ENCODE measurements at regions not wholly inside any gene's neighbourhood (a gene's known extent, or its start where the extent isn't known, plus 50 kb on each side); places are given as distances from the start of the nearest gene placed in this dataset.
"Not testable (repeated sequence)": the region's sequence is repeated elsewhere in the genome, so short reads cannot be mapped to it uniquely, and the experiment has no call there.

GRCh38 chr3:94799420-94800060 lies 736.7 kb downstream of the NSUN3 start:
- DNase-seq (ENCODE audit: low read depth, low spot score), result no peak

GRCh38 chr3:94811836-94812235 lies 749.0 kb downstream of the NSUN3 start:
- DNase-seq (ENCODE audit: low read depth, low spot score), result no peak

- DNase-seq (ENCODE audit: low read depth, low spot score), result no peak
These were observed 758.4 kb downstream of the NSUN3 start for GRCh38 chr3:94821241-94821640.

- no peak for DNase-seq (ENCODE audit: low read depth, low spot score)
These were observed 759.4 kb downstream of the NSUN3 start for GRCh38 chr3:94822298-94822697.

- DNase-seq (ENCODE audit: low read depth, low spot score), result not testable (repeated sequence)
These were observed 783.4 kb downstream of the NSUN3 start for GRCh38 chr3:94846251-94846650.

GRCh38 chr3:94862703-94863102 lies 799.8 kb downstream of the NSUN3 start:
- DNase-seq (ENCODE audit: low read depth, low spot score), result no peak

GRCh38 chr3:94869059-94869547 lies 806.2 kb downstream of the NSUN3 start:
- DNase-seq (ENCODE audit: low read depth, low spot score), result no peak

- no peak for DNase-seq (ENCODE audit: low read depth, low spot score)
These were observed 810.9 kb downstream of the NSUN3 start for GRCh38 chr3:94873751-94874150.

- DNase-seq (ENCODE audit: low read depth, low spot score), result no peak
These were observed 812.3 kb downstream of the NSUN3 start for GRCh38 chr3:94875149-94875548.

GRCh38 chr3:94887065-94887464 lies 824.2 kb downstream of the NSUN3 start:
- no peak for DNase-seq (ENCODE audit: low read depth, low spot score)

- DNase-seq (ENCODE audit: low read depth, low spot score), result no peak
These were observed 834.1 kb downstream of the NSUN3 start for GRCh38 chr3:94896994-94897393.

GRCh38 chr3:94904156-94904674 lies 841.4 kb downstream of the NSUN3 start:
- DNase-seq (ENCODE audit: low read depth, low spot score), result no peak

- DNase-seq (ENCODE audit: low read depth, low spot score), result no peak
These were observed 846.9 kb downstream of the NSUN3 start for GRCh38 chr3:94909726-94910125.

GRCh38 chr3:94912656-94913055 lies 849.8 kb downstream of the NSUN3 start:
- DNase-seq (ENCODE audit: low read depth, low spot score), result no peak

GRCh38 chr3:94927175-94927574 lies 864.3 kb downstream of the NSUN3 start:
- no peak for DNase-seq (ENCODE audit: low read depth, low spot score)

GRCh38 chr3:94928921-94929320 lies 866.1 kb downstream of the NSUN3 start:
- no peak for DNase-seq (ENCODE audit: low read depth, low spot score)

- no peak for DNase-seq (ENCODE audit: low read depth, low spot score)
These were observed 873.1 kb downstream of the NSUN3 start for GRCh38 chr3:94935738-94936580.

GRCh38 chr3:94937980-94938379 lies 875.1 kb downstream of the NSUN3 start:
- DNase-seq (ENCODE audit: low read depth, low spot score), result no peak

- DNase-seq (ENCODE audit: low read depth, low spot score), result no peak
These were observed 883.8 kb downstream of the NSUN3 start for GRCh38 chr3:94946683-94947082.

- no peak for DNase-seq (ENCODE audit: low read depth, low spot score)
These were observed 898.7 kb downstream of the NSUN3 start for GRCh38 chr3:94961423-94962100.

GRCh38 chr3:94965867-94966475 lies 903.1 kb downstream of the NSUN3 start:
- DNase-seq (ENCODE audit: low read depth, low spot score), result no peak

- DNase-seq (ENCODE audit: low read depth, low spot score), result no peak
These were observed 904.3 kb downstream of the NSUN3 start for GRCh38 chr3:94967196-94967595.
